Type B pancreatic cell (in vitro differentiated cells): ENCODE measurements at regions not wholly inside any gene's neighbourhood (a gene's known extent, or its start where the extent isn't known, plus 50 kb on each side); places are given as distances from the start of the nearest gene placed in this dataset.

Experiments
- DNase-seq: peaks from one replicate; pipeline ENCODE4 v3.0.0; 2021; ENCODE audit warnings: mixed read lengths; ENCODE audit not compliant: unreplicated experiment; ENCODE audit errors: extremely low spot score
- H3K27ac Mint-ChIP-seq: 2 replicates; pipeline ENCODE4 v1.8.0; 2021; ENCODE audit warnings: mild to moderate bottlenecking, mixed read lengths
- H3K27me3 Mint-ChIP-seq: 2 replicates; pipeline ENCODE4 v1.8.0; 2021; ENCODE audit warnings: mixed read lengths
- H3K36me3 Mint-ChIP-seq: 2 replicates; pipeline ENCODE4 v1.8.0; 2021; ENCODE audit warnings: mixed read lengths
- H3K4me1 Mint-ChIP-seq: one replicate; pipeline ENCODE4 v1.8.0; 2021; ENCODE audit warnings: mixed read lengths; ENCODE audit not compliant: unreplicated experiment
- H3K4me3 Mint-ChIP-seq: 2 replicates; pipeline ENCODE4 v1.8.0; 2021; ENCODE audit warnings: mild to moderate bottlenecking, mixed read lengths
- H3K9me3 Mint-ChIP-seq: 2 replicates; pipeline ENCODE4 v1.8.0; 2021; ENCODE audit warnings: mixed read lengths
- CTCF ChIP-seq: fragments of 200-600 bp; sonication (generic); conservative IDR thresholded peaks from 2 replicates; pipeline ENCODE4 v1.5.0; 2021; ENCODE audit warnings: antibody characterized with exemption, mild to moderate bottlenecking

GRCh38 chr12:66831495-66831894 lies 152.6 kb upstream of the GRIP1 start:
- no peaks in the 10 kb centered on the region for H3K27me3 Mint-ChIP-seq
- no peak for TF ChIP-seq CTCF
- H3K4me1 Mint-ChIP-seq = peaks cover 4% of the 10 kb centered on the region
- no peak overlapping the region for H3K27ac Mint-ChIP-seq
- no peak overlapping the region for H3K4me3 Mint-ChIP-seq
- no peaks in the 10 kb centered on the region for H3K36me3 Mint-ChIP-seq
- no peak for DNase-seq
- no peaks in the 10 kb centered on the region for H3K9me3 Mint-ChIP-seq

GRCh38 chr12:66832997-66833396 lies 154.1 kb upstream of the GRIP1 start:
- Mint-ChIP-seq H3K4me1 (peaks cover 11% of the 10 kb centered on the region), H3K27me3 (no peaks in the 10 kb centered on the region), H3K9me3 (no peaks in the 10 kb centered on the region), H3K4me3 (no peak overlapping the region), H3K27ac (no peak overlapping the region), H3K36me3 (no peaks in the 10 kb centered on the region)
- DNase-seq = no peak
- TF ChIP-seq CTCF = no peak

- no peaks in the 10 kb centered on the region for H3K27me3 Mint-ChIP-seq
- TF ChIP-seq CTCF = no peak
- H3K4me3 Mint-ChIP-seq = no peak overlapping the region
- no peaks in the 10 kb centered on the region for H3K36me3 Mint-ChIP-seq
- DNase-seq = no peak
- peaks cover 12% of the 10 kb centered on the region for H3K4me1 Mint-ChIP-seq
- H3K27ac Mint-ChIP-seq = no peak overlapping the region
- H3K9me3 Mint-ChIP-seq = no peaks in the 10 kb centered on the region
Observed at GRCh38 chr12:66836623-66837310, 157.9 kb upstream of the GRIP1 start.

GRCh38 chr12:66837311-66837627 lies 158.4 kb upstream of the GRIP1 start:
- no peak overlapping the region for H3K27ac Mint-ChIP-seq
- H3K9me3 Mint-ChIP-seq = no peaks in the 10 kb centered on the region
- H3K4me3 Mint-ChIP-seq = no peak overlapping the region
- DNase-seq = no peak
- H3K36me3 Mint-ChIP-seq = no peaks in the 10 kb centered on the region
- peaks cover 12% of the 10 kb centered on the region for H3K4me1 Mint-ChIP-seq
- no peaks in the 10 kb centered on the region for H3K27me3 Mint-ChIP-seq
- TF ChIP-seq CTCF = no peak

- H3K9me3 Mint-ChIP-seq = no peaks in the 10 kb centered on the region
- H3K27me3 Mint-ChIP-seq = no peaks in the 10 kb centered on the region
- no peak overlapping the region for H3K27ac Mint-ChIP-seq
- H3K36me3 Mint-ChIP-seq = no peaks in the 10 kb centered on the region
- TF ChIP-seq CTCF = no peak
- DNase-seq = no peak
- peaks cover 12% of the 10 kb centered on the region for H3K4me1 Mint-ChIP-seq
- H3K4me3 Mint-ChIP-seq = no peak overlapping the region
Observed at GRCh38 chr12:66838366-66838765, 159.5 kb upstream of the GRIP1 start.

- Mint-ChIP-seq H3K4me3 (no peak overlapping the region), H3K9me3 (no peaks in the 10 kb centered on the region), H3K36me3 (no peaks in the 10 kb centered on the region), H3K4me1 (peaks cover 10% of the 10 kb centered on the region), H3K27me3 (no peaks in the 10 kb centered on the region), H3K27ac (no peak overlapping the region)
- no peak for DNase-seq
- no peak for TF ChIP-seq CTCF
Observed at GRCh38 chr12:66848967-66849366, 170.1 kb upstream of the GRIP1 start.
